WTC11 (cell line): ENCODE measurements at regions not wholly inside any gene's neighbourhood (a gene's known extent, or its start where the extent isn't known, plus 50 kb on each side); places are given as distances from the start of the nearest gene placed in this dataset.

Experiments
- ELF4 ChIP-seq: sonication (generic); formaldehyde crosslinking; IDR thresholded peaks from 2 replicates; pipeline ENCODE4 v1.8.1; 2022; ENCODE audit warnings: low read depth, mild to moderate bottlenecking, moderate library complexity, missing genetic modification reagents
- FOXP1 ChIP-seq: sonication (generic); formaldehyde crosslinking; IDR thresholded peaks from 2 replicates; pipeline ENCODE4 v1.8.0; 2022; ENCODE audit warnings: missing genetic modification reagents, mild to moderate bottlenecking, moderate library complexity, borderline replicate concordance
- GTF2I ChIP-seq: fragments of 250-450 bp; sonication (Bioruptor Pico); conservative IDR thresholded peaks from 2 replicates; pipeline ENCODE4 v1.4.0; 2021; ENCODE audit warnings: mild to moderate bottlenecking
- NR2C2 ChIP-seq: sonication (generic); formaldehyde crosslinking; IDR thresholded peaks from 2 replicates; pipeline ENCODE4 v1.8.0; 2022; ENCODE audit warnings: mild to moderate bottlenecking, missing genetic modification reagents
- ZNF219 ChIP-seq: sonication (generic); formaldehyde crosslinking; IDR thresholded peaks from 2 replicates; pipeline ENCODE4 v1.8.0; 2023; ENCODE audit warnings: missing genetic modification reagents, mild to moderate bottlenecking, borderline replicate concordance
- ZNF423 ChIP-seq: fragments of 250-450 bp; sonication (Bioruptor Pico); IDR thresholded peaks from 2 replicates; pipeline ENCODE4 v2.1.2; 2022; ENCODE audit warnings: mild to moderate bottlenecking, moderate library complexity
- TF ChIP-seq, protein P1 (sequence below): sonication (generic); formaldehyde crosslinking; IDR thresholded peaks from 2 replicates; pipeline ENCODE4 v1.8.0; 2023; ENCODE audit warnings: missing genetic modification reagents, mild to moderate bottlenecking, borderline replicate concordance
- TF ChIP-seq, protein P2 (sequence below): fragments of 250-450 bp; sonication (Bioruptor Pico); IDR thresholded peaks from 2 replicates; pipeline ENCODE4 v1.8.0; 2021; ENCODE audit warnings: mild to moderate bottlenecking
- TF ChIP-seq, protein P3 (sequence below): sonication (generic); formaldehyde crosslinking; IDR thresholded peaks from 2 replicates; pipeline ENCODE4 v1.8.0; 2022; ENCODE audit warnings: mild to moderate bottlenecking, missing genetic modification reagents
- TF ChIP-seq, protein P4 (sequence below): sonication (generic); formaldehyde crosslinking; IDR thresholded peaks from 2 replicates; pipeline ENCODE4 v1.8.1; 2023; ENCODE audit warnings: mild to moderate bottlenecking, missing genetic modification reagents, borderline replicate concordance
- TF ChIP-seq, protein P5 (sequence below): sonication (generic); formaldehyde crosslinking; conservative IDR thresholded peaks from 2 replicates; pipeline ENCODE4 v1.8.1; 2023; ENCODE audit warnings: mild to moderate bottlenecking, low read depth, missing genetic modification reagents, moderate library complexity
- TF ChIP-seq, protein P6 (sequence below): sonication (generic); formaldehyde crosslinking; IDR thresholded peaks from 2 replicates; pipeline ENCODE4 v1.8.1; 2022; ENCODE audit warnings: mild to moderate bottlenecking, missing genetic modification reagents, moderate library complexity, borderline replicate concordance
- TF ChIP-seq, protein P7 (sequence below): sonication (generic); formaldehyde crosslinking; IDR thresholded peaks from 2 replicates; pipeline ENCODE4 v1.8.0; 2023; ENCODE audit warnings: mild to moderate bottlenecking, missing genetic modification reagents

DNA sequence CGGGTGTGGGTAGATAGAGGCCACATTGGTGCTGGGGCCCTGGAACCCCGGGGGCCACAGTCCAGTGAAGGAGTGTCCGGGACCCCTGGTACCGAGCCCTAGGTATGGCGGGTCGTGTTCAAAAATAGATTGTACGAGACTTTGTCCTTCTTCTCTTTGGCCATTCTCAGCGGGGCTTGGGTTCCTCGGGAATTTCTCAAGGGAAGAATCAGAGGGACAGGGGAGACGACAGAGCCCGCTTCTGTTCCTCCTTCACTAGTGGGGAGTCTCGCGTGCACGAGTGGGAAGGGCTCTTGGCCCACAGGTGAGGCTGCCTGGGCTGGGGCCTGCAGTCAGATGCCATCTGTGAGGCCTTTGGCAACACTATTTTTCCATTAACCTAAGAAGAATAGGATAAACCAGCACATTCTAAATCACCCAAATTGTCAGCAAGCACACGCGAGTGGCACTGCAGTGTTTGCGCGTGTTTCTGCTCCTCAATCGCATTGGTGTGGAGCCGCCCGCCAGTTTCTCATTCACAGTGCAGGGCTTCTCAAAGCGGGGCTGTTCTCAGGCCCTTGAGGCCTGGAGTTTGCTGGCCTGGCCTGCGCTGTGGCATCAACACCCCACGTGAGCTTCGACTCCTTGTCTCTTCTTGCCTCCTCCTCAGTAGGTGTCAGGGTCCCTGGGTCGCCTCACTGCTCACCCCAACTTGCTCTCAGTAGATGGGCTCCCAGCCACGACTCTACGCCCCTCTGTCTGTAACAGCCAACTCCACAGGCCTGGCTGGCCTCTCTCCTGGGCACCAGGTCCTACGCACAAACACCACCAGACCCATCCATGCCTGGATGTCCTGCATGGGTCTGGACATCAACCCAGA lies 187.6 kb upstream of the SHH start (continued):
- TF ChIP-seq, protein P1, sequence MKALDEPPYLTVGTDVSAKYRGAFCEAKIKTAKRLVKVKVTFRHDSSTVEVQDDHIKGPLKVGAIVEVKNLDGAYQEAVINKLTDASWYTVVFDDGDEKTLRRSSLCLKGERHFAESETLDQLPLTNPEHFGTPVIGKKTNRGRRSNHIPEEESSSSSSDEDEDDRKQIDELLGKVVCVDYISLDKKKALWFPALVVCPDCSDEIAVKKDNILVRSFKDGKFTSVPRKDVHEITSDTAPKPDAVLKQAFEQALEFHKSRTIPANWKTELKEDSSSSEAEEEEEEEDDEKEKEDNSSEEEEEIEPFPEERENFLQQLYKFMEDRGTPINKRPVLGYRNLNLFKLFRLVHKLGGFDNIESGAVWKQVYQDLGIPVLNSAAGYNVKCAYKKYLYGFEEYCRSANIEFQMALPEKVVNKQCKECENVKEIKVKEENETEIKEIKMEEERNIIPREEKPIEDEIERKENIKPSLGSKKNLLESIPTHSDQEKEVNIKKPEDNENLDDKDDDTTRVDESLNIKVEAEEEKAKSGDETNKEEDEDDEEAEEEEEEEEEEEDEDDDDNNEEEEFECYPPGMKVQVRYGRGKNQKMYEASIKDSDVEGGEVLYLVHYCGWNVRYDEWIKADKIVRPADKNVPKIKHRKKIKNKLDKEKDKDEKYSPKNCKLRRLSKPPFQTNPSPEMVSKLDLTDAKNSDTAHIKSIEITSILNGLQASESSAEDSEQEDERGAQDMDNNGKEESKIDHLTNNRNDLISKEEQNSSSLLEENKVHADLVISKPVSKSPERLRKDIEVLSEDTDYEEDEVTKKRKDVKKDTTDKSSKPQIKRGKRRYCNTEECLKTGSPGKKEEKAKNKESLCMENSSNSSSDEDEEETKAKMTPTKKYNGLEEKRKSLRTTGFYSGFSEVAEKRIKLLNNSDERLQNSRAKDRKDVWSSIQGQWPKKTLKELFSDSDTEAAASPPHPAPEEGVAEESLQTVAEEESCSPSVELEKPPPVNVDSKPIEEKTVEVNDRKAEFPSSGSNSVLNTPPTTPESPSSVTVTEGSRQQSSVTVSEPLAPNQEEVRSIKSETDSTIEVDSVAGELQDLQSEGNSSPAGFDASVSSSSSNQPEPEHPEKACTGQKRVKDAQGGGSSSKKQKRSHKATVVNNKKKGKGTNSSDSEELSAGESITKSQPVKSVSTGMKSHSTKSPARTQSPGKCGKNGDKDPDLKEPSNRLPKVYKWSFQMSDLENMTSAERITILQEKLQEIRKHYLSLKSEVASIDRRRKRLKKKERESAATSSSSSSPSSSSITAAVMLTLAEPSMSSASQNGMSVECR (CRISPR knock-in tag), result no peak
- TF ChIP-seq, protein P2, sequence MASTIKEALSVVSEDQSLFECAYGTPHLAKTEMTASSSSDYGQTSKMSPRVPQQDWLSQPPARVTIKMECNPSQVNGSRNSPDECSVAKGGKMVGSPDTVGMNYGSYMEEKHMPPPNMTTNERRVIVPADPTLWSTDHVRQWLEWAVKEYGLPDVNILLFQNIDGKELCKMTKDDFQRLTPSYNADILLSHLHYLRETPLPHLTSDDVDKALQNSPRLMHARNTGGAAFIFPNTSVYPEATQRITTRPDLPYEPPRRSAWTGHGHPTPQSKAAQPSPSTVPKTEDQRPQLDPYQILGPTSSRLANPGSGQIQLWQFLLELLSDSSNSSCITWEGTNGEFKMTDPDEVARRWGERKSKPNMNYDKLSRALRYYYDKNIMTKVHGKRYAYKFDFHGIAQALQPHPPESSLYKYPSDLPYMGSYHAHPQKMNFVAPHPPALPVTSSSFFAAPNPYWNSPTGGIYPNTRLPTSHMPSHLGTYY (CRISPR knock-in tag), result no peak
- TF ChIP-seq, protein P3, sequence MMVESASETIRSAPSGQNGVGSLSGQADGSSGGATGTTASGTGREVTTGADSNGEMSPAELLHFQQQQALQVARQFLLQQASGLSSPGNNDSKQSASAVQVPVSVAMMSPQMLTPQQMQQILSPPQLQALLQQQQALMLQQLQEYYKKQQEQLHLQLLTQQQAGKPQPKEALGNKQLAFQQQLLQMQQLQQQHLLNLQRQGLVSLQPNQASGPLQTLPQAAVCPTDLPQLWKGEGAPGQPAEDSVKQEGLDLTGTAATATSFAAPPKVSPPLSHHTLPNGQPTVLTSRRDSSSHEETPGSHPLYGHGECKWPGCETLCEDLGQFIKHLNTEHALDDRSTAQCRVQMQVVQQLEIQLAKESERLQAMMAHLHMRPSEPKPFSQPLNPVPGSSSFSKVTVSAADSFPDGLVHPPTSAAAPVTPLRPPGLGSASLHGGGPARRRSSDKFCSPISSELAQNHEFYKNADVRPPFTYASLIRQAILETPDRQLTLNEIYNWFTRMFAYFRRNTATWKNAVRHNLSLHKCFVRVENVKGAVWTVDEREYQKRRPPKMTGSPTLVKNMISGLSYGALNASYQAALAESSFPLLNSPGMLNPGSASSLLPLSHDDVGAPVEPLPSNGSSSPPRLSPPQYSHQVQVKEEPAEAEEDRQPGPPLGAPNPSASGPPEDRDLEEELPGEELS (CRISPR knock-in tag), result no peak
- TF ChIP-seq ZNF423 (CRISPR knock-in tag) (no peak), FOXP1 (no peak), ELF4 (no peak), ZNF219 (CRISPR knock-in tag) (no peak), GTF2I (CRISPR knock-in tag) (no peak), NR2C2 (CRISPR knock-in tag) (no peak)
- TF ChIP-seq, protein P4, sequence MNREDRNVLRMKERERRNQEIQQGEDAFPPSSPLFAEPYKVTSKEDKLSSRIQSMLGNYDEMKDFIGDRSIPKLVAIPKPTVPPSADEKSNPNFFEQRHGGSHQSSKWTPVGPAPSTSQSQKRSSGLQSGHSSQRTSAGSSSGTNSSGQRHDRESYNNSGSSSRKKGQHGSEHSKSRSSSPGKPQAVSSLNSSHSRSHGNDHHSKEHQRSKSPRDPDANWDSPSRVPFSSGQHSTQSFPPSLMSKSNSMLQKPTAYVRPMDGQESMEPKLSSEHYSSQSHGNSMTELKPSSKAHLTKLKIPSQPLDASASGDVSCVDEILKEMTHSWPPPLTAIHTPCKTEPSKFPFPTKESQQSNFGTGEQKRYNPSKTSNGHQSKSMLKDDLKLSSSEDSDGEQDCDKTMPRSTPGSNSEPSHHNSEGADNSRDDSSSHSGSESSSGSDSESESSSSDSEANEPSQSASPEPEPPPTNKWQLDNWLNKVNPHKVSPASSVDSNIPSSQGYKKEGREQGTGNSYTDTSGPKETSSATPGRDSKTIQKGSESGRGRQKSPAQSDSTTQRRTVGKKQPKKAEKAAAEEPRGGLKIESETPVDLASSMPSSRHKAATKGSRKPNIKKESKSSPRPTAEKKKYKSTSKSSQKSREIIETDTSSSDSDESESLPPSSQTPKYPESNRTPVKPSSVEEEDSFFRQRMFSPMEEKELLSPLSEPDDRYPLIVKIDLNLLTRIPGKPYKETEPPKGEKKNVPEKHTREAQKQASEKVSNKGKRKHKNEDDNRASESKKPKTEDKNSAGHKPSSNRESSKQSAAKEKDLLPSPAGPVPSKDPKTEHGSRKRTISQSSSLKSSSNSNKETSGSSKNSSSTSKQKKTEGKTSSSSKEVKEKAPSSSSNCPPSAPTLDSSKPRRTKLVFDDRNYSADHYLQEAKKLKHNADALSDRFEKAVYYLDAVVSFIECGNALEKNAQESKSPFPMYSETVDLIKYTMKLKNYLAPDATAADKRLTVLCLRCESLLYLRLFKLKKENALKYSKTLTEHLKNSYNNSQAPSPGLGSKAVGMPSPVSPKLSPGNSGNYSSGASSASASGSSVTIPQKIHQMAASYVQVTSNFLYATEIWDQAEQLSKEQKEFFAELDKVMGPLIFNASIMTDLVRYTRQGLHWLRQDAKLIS (CRISPR knock-in tag), result no peak
- TF ChIP-seq, protein P5, sequence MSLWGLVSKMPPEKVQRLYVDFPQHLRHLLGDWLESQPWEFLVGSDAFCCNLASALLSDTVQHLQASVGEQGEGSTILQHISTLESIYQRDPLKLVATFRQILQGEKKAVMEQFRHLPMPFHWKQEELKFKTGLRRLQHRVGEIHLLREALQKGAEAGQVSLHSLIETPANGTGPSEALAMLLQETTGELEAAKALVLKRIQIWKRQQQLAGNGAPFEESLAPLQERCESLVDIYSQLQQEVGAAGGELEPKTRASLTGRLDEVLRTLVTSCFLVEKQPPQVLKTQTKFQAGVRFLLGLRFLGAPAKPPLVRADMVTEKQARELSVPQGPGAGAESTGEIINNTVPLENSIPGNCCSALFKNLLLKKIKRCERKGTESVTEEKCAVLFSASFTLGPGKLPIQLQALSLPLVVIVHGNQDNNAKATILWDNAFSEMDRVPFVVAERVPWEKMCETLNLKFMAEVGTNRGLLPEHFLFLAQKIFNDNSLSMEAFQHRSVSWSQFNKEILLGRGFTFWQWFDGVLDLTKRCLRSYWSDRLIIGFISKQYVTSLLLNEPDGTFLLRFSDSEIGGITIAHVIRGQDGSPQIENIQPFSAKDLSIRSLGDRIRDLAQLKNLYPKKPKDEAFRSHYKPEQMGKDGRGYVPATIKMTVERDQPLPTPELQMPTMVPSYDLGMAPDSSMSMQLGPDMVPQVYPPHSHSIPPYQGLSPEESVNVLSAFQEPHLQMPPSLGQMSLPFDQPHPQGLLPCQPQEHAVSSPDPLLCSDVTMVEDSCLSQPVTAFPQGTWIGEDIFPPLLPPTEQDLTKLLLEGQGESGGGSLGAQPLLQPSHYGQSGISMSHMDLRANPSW (CRISPR knock-in tag), result no peak
- TF ChIP-seq, protein P6, sequence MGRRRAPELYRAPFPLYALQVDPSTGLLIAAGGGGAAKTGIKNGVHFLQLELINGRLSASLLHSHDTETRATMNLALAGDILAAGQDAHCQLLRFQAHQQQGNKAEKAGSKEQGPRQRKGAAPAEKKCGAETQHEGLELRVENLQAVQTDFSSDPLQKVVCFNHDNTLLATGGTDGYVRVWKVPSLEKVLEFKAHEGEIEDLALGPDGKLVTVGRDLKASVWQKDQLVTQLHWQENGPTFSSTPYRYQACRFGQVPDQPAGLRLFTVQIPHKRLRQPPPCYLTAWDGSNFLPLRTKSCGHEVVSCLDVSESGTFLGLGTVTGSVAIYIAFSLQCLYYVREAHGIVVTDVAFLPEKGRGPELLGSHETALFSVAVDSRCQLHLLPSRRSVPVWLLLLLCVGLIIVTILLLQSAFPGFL (CRISPR knock-in tag), result no peak
- TF ChIP-seq, protein P7, sequence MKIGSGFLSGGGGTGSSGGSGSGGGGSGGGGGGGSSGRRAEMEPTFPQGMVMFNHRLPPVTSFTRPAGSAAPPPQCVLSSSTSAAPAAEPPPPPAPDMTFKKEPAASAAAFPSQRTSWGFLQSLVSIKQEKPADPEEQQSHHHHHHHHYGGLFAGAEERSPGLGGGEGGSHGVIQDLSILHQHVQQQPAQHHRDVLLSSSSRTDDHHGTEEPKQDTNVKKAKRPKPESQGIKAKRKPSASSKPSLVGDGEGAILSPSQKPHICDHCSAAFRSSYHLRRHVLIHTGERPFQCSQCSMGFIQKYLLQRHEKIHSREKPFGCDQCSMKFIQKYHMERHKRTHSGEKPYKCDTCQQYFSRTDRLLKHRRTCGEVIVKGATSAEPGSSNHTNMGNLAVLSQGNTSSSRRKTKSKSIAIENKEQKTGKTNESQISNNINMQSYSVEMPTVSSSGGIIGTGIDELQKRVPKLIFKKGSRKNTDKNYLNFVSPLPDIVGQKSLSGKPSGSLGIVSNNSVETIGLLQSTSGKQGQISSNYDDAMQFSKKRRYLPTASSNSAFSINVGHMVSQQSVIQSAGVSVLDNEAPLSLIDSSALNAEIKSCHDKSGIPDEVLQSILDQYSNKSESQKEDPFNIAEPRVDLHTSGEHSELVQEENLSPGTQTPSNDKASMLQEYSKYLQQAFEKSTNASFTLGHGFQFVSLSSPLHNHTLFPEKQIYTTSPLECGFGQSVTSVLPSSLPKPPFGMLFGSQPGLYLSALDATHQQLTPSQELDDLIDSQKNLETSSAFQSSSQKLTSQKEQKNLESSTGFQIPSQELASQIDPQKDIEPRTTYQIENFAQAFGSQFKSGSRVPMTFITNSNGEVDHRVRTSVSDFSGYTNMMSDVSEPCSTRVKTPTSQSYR (CRISPR knock-in tag), result no peak
- TF ChIP-seq, all 79 proteins: peak for 0
